RWPE2 (cell line): ENCODE measurements at regions not wholly inside any gene's neighbourhood (a gene's known extent, or its start where the extent isn't known, plus 50 kb on each side); places are given as distances from the start of the nearest gene placed in this dataset.

Source experiments
- ATAC-seq: fragments of 200-7000 bp; cut with Tn5 transposase; 3 replicates; pipeline ENCODE4 v1.9.1; 2021; ENCODE audit warnings: low read depth
- DNase-seq: peaks from one replicate; pipeline ENCODE4 v3.0.0-alpha.2; 2020; ENCODE audit warnings: low spot score
- H3K27ac ChIP-seq: fragments of 450-650 bp; 2 replicates; pipeline ENCODE4 v1.5.1; 2017; ENCODE audit warnings: mild to moderate bottlenecking; ENCODE audit not compliant: poor library complexity, severe bottlenecking
- H3K27me3 ChIP-seq: fragments of 250-450 bp; sonication (Bioruptor Pico); 2 replicates; pipeline ENCODE4 v1.5.1; 2021; ENCODE audit warnings: mild to moderate bottlenecking, moderate library complexity; ENCODE audit not compliant: insufficient read depth, poor library complexity, severe bottlenecking
- H3K36me3 ChIP-seq: fragments of 250-450 bp; sonication (Bioruptor Pico); 2 replicates; pipeline ENCODE4 v1.5.1; 2020; ENCODE audit warnings: low read depth, mild to moderate bottlenecking, moderate library complexity
- H3K4me1 ChIP-seq: fragments of 250-450 bp; sonication (Bioruptor Pico); 2 replicates; pipeline ENCODE4 v1.5.1; 2021; ENCODE audit warnings: mild to moderate bottlenecking, moderate library complexity; ENCODE audit not compliant: insufficient read depth, poor library complexity, severe bottlenecking
- H3K4me3 ChIP-seq: fragments of 250-450 bp; sonication (Bioruptor Pico); 2 replicates; pipeline ENCODE4 v1.5.1; 2021; ENCODE audit warnings: mild to moderate bottlenecking, moderate library complexity; ENCODE audit not compliant: severe bottlenecking
- H3K9me3 ChIP-seq: fragments of 250-450 bp; sonication (Bioruptor Pico); 2 replicates; pipeline ENCODE4 v1.5.1; 2021; ENCODE audit warnings: mild to moderate bottlenecking, moderate library complexity; ENCODE audit not compliant: severe bottlenecking
- TF ChIP-seq, protein P1 (sequence below): fragments of 450-650 bp; IDR thresholded peaks from one replicate; pipeline ENCODE4 v1.5.1; 2017; ENCODE audit warnings: mild to moderate bottlenecking, moderate library complexity; ENCODE audit not compliant: poor library complexity, severe bottlenecking

DNA sequence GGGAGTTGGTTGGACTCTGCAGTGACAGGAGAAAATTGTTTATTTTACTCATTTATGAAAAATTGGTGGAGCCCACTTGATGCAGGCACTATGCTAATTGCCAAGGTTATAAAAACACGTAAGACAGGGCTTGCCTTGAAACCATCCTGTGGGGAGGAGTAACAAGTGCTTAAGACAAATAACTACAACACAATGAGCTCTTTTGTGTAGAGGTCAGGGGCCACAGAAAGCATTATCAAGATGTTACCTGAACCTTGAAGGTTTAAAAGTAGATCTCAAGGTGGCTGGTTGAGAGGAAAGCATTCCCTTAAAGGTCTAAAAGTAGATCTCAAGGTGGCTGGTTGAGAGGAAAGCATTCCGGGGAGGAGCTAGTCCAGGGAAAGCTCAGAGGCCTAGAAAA, 381.8 kb upstream of the POU3F3 start:
- Histone ChIP-seq H3K9me3 (no peaks in the 10 kb centered on the region), H3K36me3 (no peaks in the 10 kb centered on the region), H3K4me3 (no peak overlapping the region), H3K4me1 (no peaks in the 10 kb centered on the region), H3K27ac (no peak overlapping the region), H3K27me3 (peaks cover 13% of the 10 kb centered on the region)
- DNase-seq: no peak
- TF ChIP-seq, protein P1, sequence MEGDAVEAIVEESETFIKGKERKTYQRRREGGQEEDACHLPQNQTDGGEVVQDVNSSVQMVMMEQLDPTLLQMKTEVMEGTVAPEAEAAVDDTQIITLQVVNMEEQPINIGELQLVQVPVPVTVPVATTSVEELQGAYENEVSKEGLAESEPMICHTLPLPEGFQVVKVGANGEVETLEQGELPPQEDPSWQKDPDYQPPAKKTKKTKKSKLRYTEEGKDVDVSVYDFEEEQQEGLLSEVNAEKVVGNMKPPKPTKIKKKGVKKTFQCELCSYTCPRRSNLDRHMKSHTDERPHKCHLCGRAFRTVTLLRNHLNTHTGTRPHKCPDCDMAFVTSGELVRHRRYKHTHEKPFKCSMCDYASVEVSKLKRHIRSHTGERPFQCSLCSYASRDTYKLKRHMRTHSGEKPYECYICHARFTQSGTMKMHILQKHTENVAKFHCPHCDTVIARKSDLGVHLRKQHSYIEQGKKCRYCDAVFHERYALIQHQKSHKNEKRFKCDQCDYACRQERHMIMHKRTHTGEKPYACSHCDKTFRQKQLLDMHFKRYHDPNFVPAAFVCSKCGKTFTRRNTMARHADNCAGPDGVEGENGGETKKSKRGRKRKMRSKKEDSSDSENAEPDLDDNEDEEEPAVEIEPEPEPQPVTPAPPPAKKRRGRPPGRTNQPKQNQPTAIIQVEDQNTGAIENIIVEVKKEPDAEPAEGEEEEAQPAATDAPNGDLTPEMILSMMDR: no peak
- ATAC-seq: no peak

- no peak overlapping the region for H3K4me3 ChIP-seq
- DNase-seq (no peak), ATAC-seq (no peak)
- H3K36me3 ChIP-seq: no peaks in the 10 kb centered on the region
- no peaks in the 10 kb centered on the region for H3K9me3 ChIP-seq
- no peaks in the 10 kb centered on the region for H3K4me1 ChIP-seq
- H3K27me3 ChIP-seq: peaks cover 22% of the 10 kb centered on the region
- H3K27ac ChIP-seq: no peak overlapping the region
- TF ChIP-seq, protein P1: no peak
Observed at GRCh38 chr2:104473546-104473945, 380.4 kb upstream of the POU3F3 start.

DNA sequence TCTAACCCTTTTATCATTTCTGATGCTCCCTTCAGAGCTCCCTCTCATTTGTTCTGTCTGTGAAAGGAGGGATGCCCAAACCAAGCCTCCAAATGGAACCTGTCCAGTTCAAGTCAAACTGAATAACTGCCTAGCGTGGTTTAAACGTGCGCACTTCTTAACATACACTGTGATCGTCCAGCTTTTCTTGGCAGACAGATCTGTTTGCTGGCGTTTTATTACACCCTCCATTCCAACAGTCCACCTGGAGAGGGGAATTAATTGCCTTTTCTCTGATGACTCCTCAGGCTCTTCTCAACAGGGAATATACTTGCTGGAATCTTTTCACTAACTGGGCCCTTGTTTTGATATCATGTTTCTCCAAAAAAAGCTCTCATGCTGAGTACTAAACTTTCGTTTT, 379.2 kb upstream of the POU3F3 start:
- Histone ChIP-seq H3K27ac (no peak overlapping the region), H3K4me1 (no peaks in the 10 kb centered on the region), H3K4me3 (no peak overlapping the region), H3K9me3 (no peaks in the 10 kb centered on the region), H3K27me3 (peaks cover 22% of the 10 kb centered on the region), H3K36me3 (no peaks in the 10 kb centered on the region)
- TF ChIP-seq, protein P1: no peak
- ATAC-seq (no peak), DNase-seq (no peak)

DNA sequence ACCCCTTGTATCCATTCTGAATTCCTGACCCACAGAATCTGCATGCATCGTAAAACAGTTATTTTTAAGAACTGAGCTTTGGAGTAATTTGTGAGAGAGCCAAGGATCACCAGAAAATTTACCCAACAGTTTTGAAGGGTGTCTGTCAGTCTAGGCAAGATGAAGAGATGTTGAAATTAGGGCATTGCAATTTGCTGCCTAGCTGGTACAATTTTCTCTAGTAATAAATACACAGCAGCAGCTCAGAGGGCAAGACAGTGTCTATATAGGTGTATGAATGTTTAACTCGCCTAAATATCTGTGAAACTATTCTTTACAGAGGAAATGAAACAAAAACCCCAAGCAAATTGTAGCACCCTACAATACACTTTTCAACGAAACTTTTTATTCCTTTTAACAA, 377.8 kb upstream of the POU3F3 start:
- no peaks in the 10 kb centered on the region for H3K9me3 ChIP-seq
- TF ChIP-seq, protein P1: no peak
- no peaks in the 10 kb centered on the region for H3K36me3 ChIP-seq
- H3K4me3 ChIP-seq: no peak overlapping the region
- H3K27ac ChIP-seq: no peak overlapping the region
- DNase-seq: no peak
- H3K4me1 ChIP-seq: no peaks in the 10 kb centered on the region
- H3K27me3 ChIP-seq: peaks cover 22% of the 10 kb centered on the region
- ATAC-seq: no peak

DNA sequence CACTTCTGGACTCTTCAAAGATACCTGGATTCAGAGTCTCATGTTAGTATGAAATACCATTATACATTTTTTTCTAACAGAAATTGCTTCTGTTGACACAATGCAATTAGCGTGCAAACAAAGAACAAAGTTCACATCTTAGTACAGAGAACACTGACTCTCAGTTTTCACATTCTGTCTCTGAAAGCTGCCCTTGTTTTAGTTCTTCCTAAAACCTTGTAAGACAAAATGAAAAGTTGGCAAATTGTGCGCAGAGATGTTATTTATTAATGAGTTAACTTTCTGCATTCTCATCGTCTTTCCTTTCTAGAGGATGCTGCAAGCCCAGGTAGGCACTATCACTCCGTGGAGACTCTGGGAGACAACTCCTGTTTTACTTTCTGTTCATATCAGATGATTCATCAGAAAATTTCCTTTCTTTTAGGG, 377.3 kb upstream of the POU3F3 start:
- peaks cover 22% of the 10 kb centered on the region for H3K27me3 ChIP-seq
- DNase-seq (no peak), ATAC-seq (no peak)
- H3K9me3 ChIP-seq: no peaks in the 10 kb centered on the region
- H3K4me1 ChIP-seq: no peaks in the 10 kb centered on the region
- no peaks in the 10 kb centered on the region for H3K36me3 ChIP-seq
- no peak overlapping the region for H3K27ac ChIP-seq
- TF ChIP-seq, protein P1: no peak
- no peak overlapping the region for H3K4me3 ChIP-seq
